ENCODE measurements at regions not wholly inside any gene's neighbourhood (a gene's known extent, or its start where the extent isn't known, plus 50 kb on each side); places are given as distances from the start of the nearest gene placed in this dataset.

GRCh38 chr4:144591401-144591800 lies 54.6 kb upstream of the HHIP start:
- WGBS: 42% methylated on average over 2 of the region's 2 CpGs
- H3K9ac ChIP-seq (ENCODE audit: low read depth in 1 of 2, low read length in 2 of 2): no peak overlapping the region
- no peaks in the 10 kb centered on the region for H3K27me3 ChIP-seq (ENCODE audit: control insufficient read depth in 4 of 4, insufficient read depth in 4 of 4, low read length in 3 of 4)
- H3K4me3 ChIP-seq (ENCODE audit: low read depth in 1 of 3, low read length in 3 of 3): no peak overlapping the region
- TF ChIP-seq JUND (IDR thresholded peaks at IDR 0.05): no peak
- no peaks in the 10 kb centered on the region for H3K9me3 ChIP-seq (ENCODE audit: control insufficient read depth in 4 of 4, low read length in 3 of 4)
- peaks cover 0 to 1% (median 0%) of the 10 kb centered on the region in 4 donors for H3K4me1 ChIP-seq (ENCODE audit: control insufficient read depth in 4 of 4, insufficient read depth in 4 of 4, low read length in 3 of 4)
- no peak for DNase-seq (ENCODE audit: low spot score)
- H3K27ac ChIP-seq (ENCODE audit: low read depth in 1 of 2, low read length in 2 of 2): no peak overlapping the region
- no peaks in the 10 kb centered on the region for H3K36me3 ChIP-seq (ENCODE audit: control insufficient read depth in 4 of 4, insufficient read depth in 3 of 4, low read depth in 1 of 4, low read length in 3 of 4)

- Histone ChIP-seq H3K9ac (ENCODE audit: low read depth in 1 of 2, low read length in 2 of 2) (no peak overlapping the region), H3K36me3 (ENCODE audit: control insufficient read depth in 4 of 4, insufficient read depth in 3 of 4, low read depth in 1 of 4, low read length in 3 of 4) (no peaks in the 10 kb centered on the region), H3K4me3 (ENCODE audit: low read depth in 1 of 3, low read length in 3 of 3) (no peak overlapping the region), H3K9me3 (ENCODE audit: control insufficient read depth in 4 of 4, low read length in 3 of 4) (no peaks in the 10 kb centered on the region), H3K27ac (ENCODE audit: low read depth in 1 of 2, low read length in 2 of 2) (no peak overlapping the region), H3K27me3 (ENCODE audit: control insufficient read depth in 4 of 4, insufficient read depth in 4 of 4, low read length in 3 of 4) (no peaks in the 10 kb centered on the region), H3K4me1 (ENCODE audit: control insufficient read depth in 4 of 4, insufficient read depth in 4 of 4, low read length in 3 of 4) (peaks cover 0 to 1% (median 0%) of the 10 kb centered on the region in 4 donors)
- no peak for DNase-seq (ENCODE audit: low spot score)
- TF ChIP-seq ZBTB33 (IDR thresholded peaks at IDR 0.05): no peak
- TF ChIP-seq, protein P1, sequence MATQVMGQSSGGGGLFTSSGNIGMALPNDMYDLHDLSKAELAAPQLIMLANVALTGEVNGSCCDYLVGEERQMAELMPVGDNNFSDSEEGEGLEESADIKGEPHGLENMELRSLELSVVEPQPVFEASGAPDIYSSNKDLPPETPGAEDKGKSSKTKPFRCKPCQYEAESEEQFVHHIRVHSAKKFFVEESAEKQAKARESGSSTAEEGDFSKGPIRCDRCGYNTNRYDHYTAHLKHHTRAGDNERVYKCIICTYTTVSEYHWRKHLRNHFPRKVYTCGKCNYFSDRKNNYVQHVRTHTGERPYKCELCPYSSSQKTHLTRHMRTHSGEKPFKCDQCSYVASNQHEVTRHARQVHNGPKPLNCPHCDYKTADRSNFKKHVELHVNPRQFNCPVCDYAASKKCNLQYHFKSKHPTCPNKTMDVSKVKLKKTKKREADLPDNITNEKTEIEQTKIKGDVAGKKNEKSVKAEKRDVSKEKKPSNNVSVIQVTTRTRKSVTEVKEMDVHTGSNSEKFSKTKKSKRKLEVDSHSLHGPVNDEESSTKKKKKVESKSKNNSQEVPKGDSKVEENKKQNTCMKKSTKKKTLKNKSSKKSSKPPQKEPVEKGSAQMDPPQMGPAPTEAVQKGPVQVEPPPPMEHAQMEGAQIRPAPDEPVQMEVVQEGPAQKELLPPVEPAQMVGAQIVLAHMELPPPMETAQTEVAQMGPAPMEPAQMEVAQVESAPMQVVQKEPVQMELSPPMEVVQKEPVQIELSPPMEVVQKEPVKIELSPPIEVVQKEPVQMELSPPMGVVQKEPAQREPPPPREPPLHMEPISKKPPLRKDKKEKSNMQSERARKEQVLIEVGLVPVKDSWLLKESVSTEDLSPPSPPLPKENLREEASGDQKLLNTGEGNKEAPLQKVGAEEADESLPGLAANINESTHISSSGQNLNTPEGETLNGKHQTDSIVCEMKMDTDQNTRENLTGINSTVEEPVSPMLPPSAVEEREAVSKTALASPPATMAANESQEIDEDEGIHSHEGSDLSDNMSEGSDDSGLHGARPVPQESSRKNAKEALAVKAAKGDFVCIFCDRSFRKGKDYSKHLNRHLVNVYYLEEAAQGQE (IDR thresholded peaks at IDR 0.05): no peak
- TF ChIP-seq NR2F2 (IDR thresholded peaks at IDR 0.05): no peak
- TF ChIP-seq SP1 (IDR thresholded peaks at IDR 0.05): no peak
- WGBS: 73% methylated on average over 2 of the region's 2 CpGs
Observed at GRCh38 chr4:144592264-144592663, 53.7 kb upstream of the HHIP start.

- no peak for TF ChIP-seq ATF3 (IDR thresholded peaks at IDR 0.05)
- no peaks in the 10 kb centered on the region for H3K36me3 ChIP-seq (ENCODE audit: control insufficient read depth in 4 of 4, insufficient read depth in 3 of 4, low read depth in 1 of 4, low read length in 3 of 4)
- no peaks in the 10 kb centered on the region for H3K27me3 ChIP-seq (ENCODE audit: control insufficient read depth in 4 of 4, insufficient read depth in 4 of 4, low read length in 3 of 4)
- H3K9me3 ChIP-seq (ENCODE audit: control insufficient read depth in 4 of 4, low read length in 3 of 4): no peaks in the 10 kb centered on the region
- H3K4me3 ChIP-seq (ENCODE audit: low read depth in 1 of 3, low read length in 3 of 3): no peak overlapping the region
- H3K9ac ChIP-seq (ENCODE audit: low read depth in 1 of 2, low read length in 2 of 2): no peak overlapping the region
- WGBS: 84% methylated on average over 1 of the region's 1 CpG
- peaks cover 0 to 1% (median 0%) of the 10 kb centered on the region in 4 donors for H3K4me1 ChIP-seq (ENCODE audit: control insufficient read depth in 4 of 4, insufficient read depth in 4 of 4, low read length in 3 of 4)
- H3K27ac ChIP-seq (ENCODE audit: low read depth in 1 of 2, low read length in 2 of 2): no peak overlapping the region
- DNase-seq (ENCODE audit: low spot score): no peak
Observed at GRCh38 chr4:144594471-144594986, 51.4 kb upstream of the HHIP start.

GRCh38 chr4:144595681-144596080 lies 50.3 kb upstream of the HHIP start:
- no peaks in the 10 kb centered on the region for H3K27me3 ChIP-seq (ENCODE audit: control insufficient read depth in 4 of 4, insufficient read depth in 4 of 4, low read length in 3 of 4)
- no peaks in the 10 kb centered on the region for H3K36me3 ChIP-seq (ENCODE audit: control insufficient read depth in 4 of 4, insufficient read depth in 3 of 4, low read depth in 1 of 4, low read length in 3 of 4)
- no peak for DNase-seq (ENCODE audit: low spot score)
- H3K9ac ChIP-seq (ENCODE audit: low read depth in 1 of 2, low read length in 2 of 2): no peak overlapping the region
- H3K27ac ChIP-seq (ENCODE audit: low read depth in 1 of 2, low read length in 2 of 2): no peak overlapping the region
- H3K9me3 ChIP-seq (ENCODE audit: control insufficient read depth in 4 of 4, low read length in 3 of 4): no peaks in the 10 kb centered on the region
- peaks cover 0 to 1% (median 0%) of the 10 kb centered on the region in 4 donors for H3K4me1 ChIP-seq (ENCODE audit: control insufficient read depth in 4 of 4, insufficient read depth in 4 of 4, low read length in 3 of 4)
- 92% methylated on average over 3 of the region's 3 CpGs for WGBS
- H3K4me3 ChIP-seq (ENCODE audit: low read depth in 1 of 3, low read length in 3 of 3): no peak overlapping the region
- TF ChIP-seq YY1 (IDR thresholded peaks at IDR 0.05) (no peak), GABPA (IDR thresholded peaks at IDR 0.05 in 1 of 2, conservative IDR thresholded peaks at IDR 0.05 in 1 of 2) (no peak), RAD21 (IDR thresholded peaks at IDR 0.05) (no peak), EGR1 (IDR thresholded peaks at IDR 0.05; ENCODE audit: low read depth in 2 of 2) (no peak), HNF4A (conservative IDR thresholded peaks at IDR 0.05) (no peak), FOXA2 (IDR thresholded peaks at IDR 0.05) (no peak), SP1 (IDR thresholded peaks at IDR 0.05) (no peak), ATF3 (IDR thresholded peaks at IDR 0.05) (no peak), FOXA1 (IDR thresholded peaks at IDR 0.05) (no peak), NR2F2 (IDR thresholded peaks at IDR 0.05) (no peak), TAF1 (conservative IDR thresholded peaks at IDR 0.05) (no peak)
- TF ChIP-seq, protein P1 (IDR thresholded peaks at IDR 0.05): no peak

Data from liver (tissue), 7 donors.